ENCODE measurements at regions not wholly inside any gene's neighbourhood (a gene's known extent, or its start where the extent isn't known, plus 50 kb on each side); places are given as distances from the start of the nearest gene placed in this dataset.
"Not testable (repeated sequence)": the region's sequence is repeated elsewhere in the genome, so short reads cannot be mapped to it uniquely, and the experiment has no call there.

- CTCF ChIA-PET, result interaction anchor here (0.8 kb wide), 1 partner anchor 13 kb away, joined by 3 read pairs; no protein-coding TSS in a partner anchor
- Mint-ChIP-seq H3K9me3 (ENCODE audit: low read depth, unreplicated experiment) (no peaks in the 10 kb centered on the region), H3K27me3 (ENCODE audit: unreplicated experiment) (peaks cover 32% of the 10 kb centered on the region), H3K4me1 (ENCODE audit: low read depth, unreplicated experiment) (peaks cover 10% of the 10 kb centered on the region), H3K4me3 (ENCODE audit: low read depth, unreplicated experiment) (no peak overlapping the region), H3K36me3 (ENCODE audit: insufficient read depth, unreplicated experiment) (no peaks in the 10 kb centered on the region), H3K27ac (ENCODE audit: unreplicated experiment) (no peak overlapping the region)
- BruUV-seq (replicated peaks), result no TSS peak
- DNase-seq, result peak; percentile 8
- intact Hi-C loops (cut with micrococcal nuclease; ENCODE audit: unreplicated experiment), result no loop called here
- no peak for TF ChIP-seq CTCF (IDR thresholded peaks at IDR 0.05; ENCODE audit: unreplicated experiment)
Measured at GRCh38 chr2:176794392-176794791, 418.2 kb upstream of the HNRNPA3 start.

GRCh38 chr2:176795823-176796222, 416.8 kb upstream of the HNRNPA3 start:
- DNase-seq, result no peak
- Mint-ChIP-seq H3K4me3 (ENCODE audit: low read depth, unreplicated experiment) (no peak overlapping the region), H3K9me3 (ENCODE audit: low read depth, unreplicated experiment) (no peaks in the 10 kb centered on the region), H3K27me3 (ENCODE audit: unreplicated experiment) (peaks cover 27% of the 10 kb centered on the region), H3K27ac (ENCODE audit: unreplicated experiment) (no peak overlapping the region), H3K36me3 (ENCODE audit: insufficient read depth, unreplicated experiment) (no peaks in the 10 kb centered on the region), H3K4me1 (ENCODE audit: low read depth, unreplicated experiment) (peaks cover 10% of the 10 kb centered on the region)
- intact Hi-C loops (cut with micrococcal nuclease; ENCODE audit: unreplicated experiment), result no loop called here
- CTCF ChIA-PET, result no interaction called here
- no TSS peak for BruUV-seq (replicated peaks)
- TF ChIP-seq CTCF (IDR thresholded peaks at IDR 0.05; ENCODE audit: unreplicated experiment), result no peak

- intact Hi-C loops (cut with micrococcal nuclease; ENCODE audit: unreplicated experiment); H3K4me3 Mint-ChIP-seq (ENCODE audit: low read depth, unreplicated experiment); CTCF ChIA-PET; BruUV-seq (replicated peaks); H3K27ac Mint-ChIP-seq (ENCODE audit: unreplicated experiment); H3K36me3 Mint-ChIP-seq (ENCODE audit: insufficient read depth, unreplicated experiment); DNase-seq; H3K9me3 Mint-ChIP-seq (ENCODE audit: low read depth, unreplicated experiment): not testable (repeated sequence)
- H3K27me3 Mint-ChIP-seq (ENCODE audit: unreplicated experiment), result peaks cover 19% of the 10 kb centered on the region
- H3K4me1 Mint-ChIP-seq (ENCODE audit: low read depth, unreplicated experiment), result peaks cover 10% of the 10 kb centered on the region
Measured at GRCh38 chr2:176796677-176797076, 415.9 kb upstream of the HNRNPA3 start.

- Mint-ChIP-seq H3K9me3 (ENCODE audit: low read depth, unreplicated experiment) (no peaks in the 10 kb centered on the region), H3K27me3 (ENCODE audit: unreplicated experiment) (peaks cover 40% of the 10 kb centered on the region), H3K27ac (ENCODE audit: unreplicated experiment) (no peak overlapping the region), H3K4me1 (ENCODE audit: low read depth, unreplicated experiment) (no peaks in the 10 kb centered on the region), H3K36me3 (ENCODE audit: insufficient read depth, unreplicated experiment) (no peaks in the 10 kb centered on the region), H3K4me3 (ENCODE audit: low read depth, unreplicated experiment) (no peak overlapping the region)
- TF ChIP-seq CTCF (IDR thresholded peaks at IDR 0.05; ENCODE audit: unreplicated experiment), result no peak
- intact Hi-C loops (cut with micrococcal nuclease; ENCODE audit: unreplicated experiment), result no loop called here
- CTCF ChIA-PET, result interaction anchor here (0.5 to 0.7 kb wide), 2 partner anchors 90 to 683 kb away, joined by 3 read pairs; no protein-coding TSS in a partner anchor
- no TSS peak for BruUV-seq (replicated peaks)
- no peak for DNase-seq
Measured at GRCh38 chr2:176804392-176804791, 408.2 kb upstream of the HNRNPA3 start.

- CTCF ChIA-PET, result interaction anchor here (0.6 kb wide), 1 partner anchor 753 kb away, joined by 3 read pairs; no protein-coding TSS in a partner anchor
- Mint-ChIP-seq H3K27me3 (ENCODE audit: unreplicated experiment) (peaks cover 40% of the 10 kb centered on the region), H3K27ac (ENCODE audit: unreplicated experiment) (no peak overlapping the region), H3K4me1 (ENCODE audit: low read depth, unreplicated experiment) (no peaks in the 10 kb centered on the region), H3K9me3 (ENCODE audit: low read depth, unreplicated experiment) (no peaks in the 10 kb centered on the region), H3K4me3 (ENCODE audit: low read depth, unreplicated experiment) (no peak overlapping the region), H3K36me3 (ENCODE audit: insufficient read depth, unreplicated experiment) (no peaks in the 10 kb centered on the region)
- no peak for DNase-seq
- no peak for TF ChIP-seq CTCF (IDR thresholded peaks at IDR 0.05; ENCODE audit: unreplicated experiment)
- intact Hi-C loops (cut with micrococcal nuclease; ENCODE audit: unreplicated experiment), result no loop called here
- BruUV-seq (replicated peaks), result no TSS peak
Measured at GRCh38 chr2:176805345-176805744, 407.2 kb upstream of the HNRNPA3 start.

Data from Calu3 (cell line).